H9 (cell line): ENCODE measurements at regions not wholly inside any gene's neighbourhood (a gene's known extent, or its start where the extent isn't known, plus 50 kb on each side); places are given as distances from the start of the nearest gene placed in this dataset.

Experiments
- DNase-seq: peaks from one replicate; pipeline ENCODE4 v3.0.0-alpha.2; 2017
- H2AFZ ChIP-seq: one replicate; pipeline ENCODE4 v1.6.1; 2013; ENCODE audit warnings: mild to moderate bottlenecking, low read length, control low read depth, moderate library complexity
- H2AK5ac ChIP-seq: 2 replicates; pipeline ENCODE4 v1.6.1; 2013; ENCODE audit warnings: low read length, control low read depth, mixed read lengths; ENCODE audit not compliant: insufficient read length
- H2BK120ac ChIP-seq: one replicate; pipeline ENCODE4 v1.6.1; 2013; ENCODE audit warnings: low read depth, mild to moderate bottlenecking, low read length, control low read depth, inconsistent platforms; ENCODE audit not compliant: poor library complexity, severe bottlenecking
- H2BK12ac ChIP-seq: 2 replicates; pipeline ENCODE4 v1.6.1; 2013; ENCODE audit warnings: low read length, control low read depth, mixed read lengths, low read depth; ENCODE audit not compliant: insufficient read length
- H2BK15ac ChIP-seq: 2 replicates; pipeline ENCODE4 v1.6.1; 2013; ENCODE audit warnings: low read depth, low read length, control low read depth
- H2BK20ac ChIP-seq: one replicate; pipeline ENCODE4 v1.6.1; 2013; ENCODE audit warnings: low read depth, mild to moderate bottlenecking, low read length, control low read depth, inconsistent platforms; ENCODE audit not compliant: poor library complexity, severe bottlenecking
- H2BK5ac ChIP-seq: 2 replicates; pipeline ENCODE4 v1.6.1; 2013; ENCODE audit warnings: low read length, control low read depth, mixed read lengths; ENCODE audit not compliant: insufficient read length
- H3K14ac ChIP-seq: 2 replicates; pipeline ENCODE4 v1.6.1; 2013; ENCODE audit warnings: low read length, control low read depth; ENCODE audit not compliant: insufficient read depth
- H3K18ac ChIP-seq: 2 replicates; pipeline ENCODE4 v1.6.1; 2013; ENCODE audit warnings: low read depth, mild to moderate bottlenecking, mixed read lengths, low read length, control low read depth; ENCODE audit not compliant: insufficient read length
- H3K23ac ChIP-seq: 2 replicates; pipeline ENCODE4 v1.6.1; 2013; ENCODE audit warnings: low read length, control low read depth, mixed read lengths, low read depth; ENCODE audit not compliant: insufficient read length
- H3K23me2 ChIP-seq: 2 replicates; pipeline ENCODE4 v1.6.1; 2013; ENCODE audit warnings: low read depth, mild to moderate bottlenecking, mixed read lengths, low read length, control low read depth; ENCODE audit not compliant: insufficient read length, poor library complexity, severe bottlenecking
- H3K27ac ChIP-seq: 2 replicates; pipeline ENCODE4 v1.5.1; 2013; ENCODE audit warnings: low read length, control low read depth, mixed read lengths, low read depth; ENCODE audit not compliant: insufficient read length
- H3K27me3 ChIP-seq: 2 replicates; pipeline ENCODE4 v1.6.1; 2013; ENCODE audit warnings: low read length, control low read depth, inconsistent platforms; ENCODE audit not compliant: insufficient read depth
- H3K4ac ChIP-seq: 2 replicates; pipeline ENCODE4 v1.6.1; 2013; ENCODE audit warnings: low read depth, mild to moderate bottlenecking, control low read depth, inconsistent platforms, low read length, moderate library complexity
- H3K4me1 ChIP-seq: 2 replicates; pipeline ENCODE4 v1.6.1; 2013; ENCODE audit warnings: low read length, control low read depth, inconsistent platforms; ENCODE audit not compliant: insufficient read depth
- H3K4me2 ChIP-seq: 2 replicates; pipeline ENCODE4 v1.6.1; 2013; ENCODE audit warnings: low read length, control low read depth, mixed read lengths; ENCODE audit not compliant: insufficient read length, insufficient read depth
- H3K56ac ChIP-seq: 2 replicates; pipeline ENCODE4 v1.6.1; 2013; ENCODE audit warnings: low read depth, mild to moderate bottlenecking, mixed read lengths, low read length, control low read depth; ENCODE audit not compliant: insufficient read length
- H3K79me1 ChIP-seq: 2 replicates; pipeline ENCODE4 v1.6.1; 2013; ENCODE audit warnings: low read depth, mild to moderate bottlenecking, moderate library complexity, low read length, control low read depth, inconsistent platforms; ENCODE audit not compliant: insufficient read depth, poor library complexity, severe bottlenecking
- H3K79me2 ChIP-seq: 2 replicates; pipeline ENCODE4 v1.6.1; 2013; ENCODE audit warnings: low read length, control low read depth, inconsistent platforms; ENCODE audit not compliant: insufficient read depth
- H3K9ac ChIP-seq: 2 replicates; pipeline ENCODE4 v1.6.1; 2013; ENCODE audit warnings: low read length, control low read depth, mixed read lengths; ENCODE audit not compliant: insufficient read length; ENCODE audit errors: extremely low read depth
- H3K9me3 ChIP-seq: one replicate; pipeline ENCODE4 v1.6.1; 2013; ENCODE audit warnings: low read depth, low read length, inconsistent platforms; ENCODE audit not compliant: control insufficient read depth
- H3T11ph ChIP-seq: one replicate; pipeline ENCODE4 v1.6.1; 2013; ENCODE audit warnings: mild to moderate bottlenecking, low read length, control low read depth, inconsistent platforms
- H4K20me1 ChIP-seq: one replicate; pipeline ENCODE4 v1.6.1; 2013; ENCODE audit not compliant: control insufficient read depth, insufficient read length, insufficient read depth
- H4K5ac ChIP-seq: 2 replicates; pipeline ENCODE4 v1.6.1; 2013; ENCODE audit warnings: low read depth, mild to moderate bottlenecking, mixed read lengths, low read length, control low read depth; ENCODE audit not compliant: insufficient read length
- H4K8ac ChIP-seq: replicated peaks from 2 replicates; pipeline ENCODE4 v1.6.1; 2013; ENCODE audit warnings: low read length, control low read depth, mixed read lengths, low read depth; ENCODE audit not compliant: insufficient read length
- H4K91ac ChIP-seq: 2 replicates; pipeline ENCODE4 v1.6.1; 2013; ENCODE audit warnings: low read depth, mild to moderate bottlenecking, moderate library complexity, mixed read lengths, low read length, control low read depth; ENCODE audit not compliant: insufficient read length
- H3K27ac Mint-ChIP-seq, 3 experiments: 2 replicates in 2 of 3; 3 replicates in 1 of 3; pipeline ENCODE4 v1.8.0; 2020 to 2021; ENCODE audit warnings: mixed read lengths in 3 of 3, mild to moderate bottlenecking in 1 of 3, moderate library complexity in 1 of 3
- H3K27me3 Mint-ChIP-seq: 2 replicates; pipeline ENCODE4 v1.8.0; 2021; ENCODE audit warnings: low read depth, mild to moderate bottlenecking, moderate library complexity, mixed read lengths
- H3K36me3 Mint-ChIP-seq, 3 experiments: 2 replicates in 2 of 3; 3 replicates in 1 of 3; pipeline ENCODE4 v1.8.0; 2020 to 2021; ENCODE audit warnings: low read depth in 3 of 3, mixed read lengths in 3 of 3; ENCODE audit not compliant: insufficient read depth in 1 of 3
- H3K4me1 Mint-ChIP-seq, 2 experiments: 2 replicates each; pipeline ENCODE4 v1.8.0; 2020; ENCODE audit warnings: mixed read lengths in 2 of 2
- H3K4me3 Mint-ChIP-seq, 2 experiments: 2 replicates in 1 of 2; 3 replicates in 1 of 2; pipeline ENCODE4 v1.8.0; 2020 to 2021; ENCODE audit warnings: mild to moderate bottlenecking in 2 of 2, mixed read lengths in 2 of 2, moderate library complexity in 1 of 2
- H3K9me3 Mint-ChIP-seq, 2 experiments: 2 replicates in 1 of 2; 3 replicates in 1 of 2; pipeline ENCODE4 v1.8.0; 2020; ENCODE audit warnings: mild to moderate bottlenecking in 2 of 2, mixed read lengths in 2 of 2, moderate library complexity in 1 of 2
- CTCF ChIP-seq: fragments of 200-600 bp; sonication (generic); conservative IDR thresholded peaks from 3 replicates; pipeline ENCODE4 v1.8.0; 2021; ENCODE audit warnings: antibody characterized with exemption, mild to moderate bottlenecking
- WGBS: extraction: QIAGEN DNeasy Blood & Tissue Kit; methylation state at CpG from one replicate; pipeline ENCODE4 v1.1.7; 2013; ENCODE audit warnings: missing lambda C conversion rate, low lambda C conversion rate, mixed read lengths; ENCODE audit not compliant: insufficient read length; ENCODE audit errors: extremely low coverage; 5-methylcytosine and 5-hydroxymethylcytosine counted together

- Histone ChIP-seq H3T11ph (no peak overlapping the region), H2AFZ (no peak overlapping the region), H2BK120ac (no peak overlapping the region), H3K56ac (no peak overlapping the region), H3K4me1 (peaks cover 3% of the 10 kb centered on the region; the same call in 1 of the 2 replicates), H3K23me2 (no peaks in the 10 kb centered on the region), H3K9me3 (no peaks in the 10 kb centered on the region), H3K18ac (no peak overlapping the region), H2BK15ac (no peak overlapping the region), H3K79me1 (no peaks in the 10 kb centered on the region), H4K8ac (no peak overlapping the region), H3K27ac (no peak overlapping the region), H4K91ac (no peak overlapping the region), H4K5ac (no peak overlapping the region), H3K27me3 (no peaks in the 10 kb centered on the region), H3K14ac (no peak overlapping the region), H4K20me1 (no peaks in the 10 kb centered on the region), H3K9ac (no peak overlapping the region), H3K23ac (no peak overlapping the region), H3K79me2 (no peaks in the 10 kb centered on the region), H3K4me2 (no peak overlapping the region), H2BK5ac (no peak overlapping the region), H2BK20ac (no peak overlapping the region), H3K4ac (no peak overlapping the region), H2BK12ac (no peak overlapping the region), H2AK5ac (no peak overlapping the region)
- DNase-seq = no peak
- no peak for TF ChIP-seq CTCF
- no peaks in the 10 kb centered on the region; the same call in 1 of the 2 replicates for H3K27me3 Mint-ChIP-seq
- no peak overlapping the region for H3K27ac Mint-ChIP-seq
- no peak overlapping the region; a peak in 1 of 5 replicates for H3K4me3 Mint-ChIP-seq
- no CpG with 5 or more reads among the region's 3 CpGs for WGBS
- H3K4me1 Mint-ChIP-seq = peaks cover 5 to 8% of the 10 kb centered on the region in 2 experiments
- H3K36me3 Mint-ChIP-seq = no peaks in the 10 kb centered on the region
- no peaks in the 10 kb centered on the region for H3K9me3 Mint-ChIP-seq
Measured at GRCh38 chr6:148199584-148199983, 143.1 kb upstream of the SASH1 start.
